ENCODE measurements at regions not wholly inside any gene's neighbourhood (a gene's known extent, or its start where the extent isn't known, plus 50 kb on each side); places are given as distances from the start of the nearest gene placed in this dataset.
"Not testable (repeated sequence)": the region's sequence is repeated elsewhere in the genome, so short reads cannot be mapped to it uniquely, and the experiment has no call there.

DNA sequence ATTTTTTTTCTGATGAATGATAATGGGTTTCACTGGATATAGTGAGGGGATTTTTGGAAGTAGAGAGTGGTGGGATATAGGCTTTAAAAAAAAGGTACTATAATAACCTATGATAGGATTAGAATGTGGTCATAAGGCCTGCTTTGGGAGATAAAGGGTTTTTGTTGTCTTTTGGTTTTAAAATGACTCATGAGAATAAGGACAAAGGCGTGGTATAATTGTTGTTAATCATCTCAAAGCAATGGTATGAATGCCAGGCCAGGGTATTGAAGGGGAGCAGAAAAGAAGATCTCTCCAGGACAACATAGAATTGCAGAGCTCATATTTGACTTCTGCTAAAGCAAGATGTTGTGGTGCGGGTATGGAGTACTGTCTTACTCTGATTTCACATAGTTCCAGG lies 579.4 kb downstream of the JRKL start:
- no peak for DNase-seq (ENCODE audit: low read depth in 2 of 3, low spot score in 2 of 3)

DNA sequence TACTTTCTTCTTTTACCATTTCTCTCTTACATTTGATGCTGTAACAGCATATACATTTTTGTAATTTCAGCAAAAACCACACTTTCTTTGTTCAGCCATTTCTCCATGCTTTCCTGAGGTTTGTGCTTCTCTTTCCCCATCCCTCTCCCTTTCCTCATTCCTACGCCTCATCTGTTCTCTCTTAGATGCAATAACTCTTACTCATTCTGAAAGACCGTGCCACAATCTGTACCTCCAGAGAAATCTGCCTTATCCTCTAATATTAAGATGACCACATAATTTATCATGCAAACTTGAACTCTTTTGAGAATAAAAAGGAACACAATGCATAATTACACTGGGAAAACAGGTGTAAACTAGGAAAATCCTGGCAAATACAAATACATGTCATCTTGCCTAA lies 588.9 kb downstream of the JRKL start:
- DNase-seq (ENCODE audit: low read depth in 2 of 3, low spot score in 2 of 3): no peak

DNA sequence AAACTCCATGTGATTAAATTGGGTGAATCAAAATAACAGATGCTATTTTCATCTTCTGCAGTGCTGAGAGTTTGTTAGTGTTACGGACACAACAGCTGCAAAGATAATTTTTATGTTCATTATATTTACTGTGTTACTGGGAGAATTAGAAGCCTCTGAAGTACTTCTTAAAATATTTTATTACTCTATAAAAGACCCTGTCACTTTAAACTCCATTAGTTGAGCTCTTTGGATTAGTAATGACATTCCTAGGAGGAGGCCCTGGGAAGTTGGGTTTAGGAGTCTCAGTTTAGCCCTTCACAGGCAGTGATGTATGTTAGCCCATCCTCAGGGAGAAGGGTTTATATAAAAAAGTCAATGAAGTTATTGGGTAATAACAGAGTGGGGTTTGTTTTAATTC lies 596.7 kb downstream of the JRKL start:
- DNase-seq (ENCODE audit: low read depth in 2 of 3, low spot score in 2 of 3): no peak

DNA sequence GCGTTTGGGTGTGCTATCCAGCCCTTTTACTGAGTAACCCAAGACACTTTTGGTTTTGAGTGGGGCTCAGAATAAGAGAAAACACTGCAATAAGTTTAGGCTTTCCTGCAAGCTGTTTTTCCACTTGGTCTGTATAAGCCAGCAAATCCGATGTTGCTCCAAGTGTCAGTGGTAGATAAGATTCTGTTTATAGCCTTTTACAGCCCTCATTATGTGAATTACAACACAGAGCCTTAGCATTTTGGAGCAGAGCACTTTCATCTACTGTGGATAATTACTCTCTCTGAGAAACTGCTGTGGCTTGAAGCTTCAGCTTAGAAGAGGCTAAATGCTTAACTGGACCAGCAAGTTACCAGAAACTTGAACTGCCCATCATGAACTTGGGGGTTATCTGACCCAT lies 601.1 kb downstream of the JRKL start:
- DNase-seq (ENCODE audit: low read depth in 2 of 3, low spot score in 2 of 3): no peak

DNA sequence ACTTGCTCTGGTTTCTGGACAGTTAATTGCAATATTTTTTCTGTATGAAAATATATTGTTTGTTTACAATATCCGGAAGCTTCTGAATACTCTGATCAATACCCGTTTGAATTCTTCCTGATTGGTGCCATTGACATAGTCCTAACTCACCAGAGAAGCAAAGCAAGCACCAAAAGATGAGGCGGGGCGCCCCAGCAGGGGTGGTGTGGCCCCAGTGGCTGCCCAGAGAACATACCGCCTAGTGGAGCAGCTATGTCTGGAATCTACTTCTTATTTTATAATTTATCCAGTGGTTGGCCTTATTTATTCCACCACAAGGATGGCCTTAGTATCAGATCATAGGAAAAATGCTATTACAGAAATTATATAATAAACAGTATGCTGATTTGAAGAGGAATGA lies 610.7 kb downstream of the JRKL start:
- DNase-seq (ENCODE audit: low read depth in 2 of 3, low spot score in 2 of 3): no peak

DNA sequence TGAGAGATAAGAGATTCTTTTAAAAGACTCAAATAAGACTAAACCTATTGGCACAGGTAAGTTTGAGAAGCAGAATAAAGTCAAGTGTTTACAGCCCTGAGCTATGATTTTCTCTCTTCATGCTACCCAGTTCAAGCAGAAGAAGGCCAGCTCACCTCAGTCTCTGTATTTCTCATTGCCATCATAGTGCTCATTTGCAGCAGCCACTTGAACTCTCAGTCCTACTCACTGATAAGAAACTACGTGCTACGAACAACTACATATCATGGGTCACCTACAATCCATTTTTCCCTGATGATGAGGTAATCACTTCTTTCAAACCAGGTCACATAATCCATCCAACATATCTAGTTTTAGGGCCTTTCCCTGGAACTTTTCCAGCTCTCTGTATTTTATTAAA lies 617.5 kb downstream of the JRKL start:
- no peak for DNase-seq (ENCODE audit: low read depth in 2 of 3, low spot score in 2 of 3)

DNA sequence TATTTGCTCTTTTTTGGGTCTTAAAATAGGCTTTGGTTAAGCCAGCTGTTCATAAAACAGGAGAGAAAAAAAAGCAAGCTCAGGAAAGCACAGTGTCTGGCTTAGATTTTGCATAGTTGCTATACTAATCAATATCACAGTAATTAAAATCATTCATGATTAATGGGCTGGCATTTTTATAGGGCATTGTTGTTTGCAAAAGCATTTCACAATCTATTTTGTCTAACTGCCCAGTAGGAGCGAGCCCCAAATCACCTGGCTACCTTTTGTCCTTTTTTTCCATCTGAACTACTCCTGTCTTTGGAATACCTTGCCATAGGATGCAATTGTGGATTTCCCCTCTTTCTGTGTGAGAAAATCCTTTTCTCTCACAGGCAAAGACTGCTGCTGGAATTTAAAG lies 619.8 kb downstream of the JRKL start:
- DNase-seq (ENCODE audit: low read depth in 2 of 3, low spot score in 2 of 3): no peak

DNA sequence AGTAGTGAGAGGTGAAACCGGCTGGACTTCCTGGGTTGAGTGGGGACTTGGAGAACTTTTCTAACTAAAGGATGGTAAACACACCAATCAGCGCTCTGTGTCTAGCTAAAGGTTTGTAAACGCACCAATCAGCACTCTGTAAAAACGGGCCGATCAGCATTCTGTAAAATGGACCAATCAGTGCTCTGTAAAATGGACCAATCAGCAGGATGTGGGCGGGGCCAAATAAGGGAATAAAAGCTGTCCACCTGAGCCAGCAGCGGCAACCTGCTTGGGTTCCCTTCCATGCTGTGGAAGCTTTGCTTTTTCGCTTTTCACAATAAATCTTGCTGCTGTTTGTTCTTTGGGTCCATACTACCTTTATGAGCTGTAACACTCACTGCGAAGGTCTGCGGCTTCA lies 621.2 kb downstream of the JRKL start:
- not testable (repeated sequence) for DNase-seq (ENCODE audit: low read depth in 2 of 3, low spot score in 2 of 3)

DNA sequence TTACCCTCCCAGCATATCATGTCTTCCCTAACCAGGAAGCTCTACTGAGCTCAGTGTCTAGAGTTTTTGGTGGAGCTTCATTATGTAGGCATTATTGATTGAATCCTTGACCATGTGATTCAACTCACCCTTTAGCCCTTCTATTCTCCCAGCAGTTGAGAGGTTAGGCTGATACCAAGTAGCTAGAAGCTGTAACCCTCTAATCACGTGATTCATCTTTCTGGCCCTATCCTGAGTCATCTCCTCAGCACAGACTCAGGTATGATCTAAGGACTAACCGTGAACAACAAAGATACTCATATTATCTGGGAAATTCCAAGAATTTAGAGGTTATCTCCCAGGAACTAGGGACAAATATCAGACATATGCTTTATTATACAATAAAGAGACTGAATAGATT lies 625.5 kb downstream of the JRKL start:
- DNase-seq (ENCODE audit: low read depth in 2 of 3, low spot score in 2 of 3): no peak

DNA sequence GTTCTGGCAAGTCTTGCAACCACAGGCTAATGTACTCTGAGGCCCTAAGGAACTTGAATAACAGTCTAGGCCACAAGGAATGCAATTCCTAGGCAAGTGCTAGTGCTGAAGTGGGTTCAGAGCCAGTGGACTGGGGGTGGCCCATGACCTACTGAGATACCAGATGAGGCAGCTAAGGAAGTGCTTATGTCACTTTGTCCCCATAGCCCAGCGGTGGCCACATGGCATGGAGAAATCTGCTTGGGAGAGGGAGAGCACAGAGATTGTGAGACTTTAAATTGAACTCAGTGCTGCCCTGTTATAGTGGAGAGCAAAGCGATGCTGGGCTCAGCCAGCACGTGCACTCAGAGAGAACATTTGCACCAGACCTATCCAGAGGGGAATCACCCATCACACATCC lies 629.5 kb downstream of the JRKL start:
- no peak for DNase-seq (ENCODE audit: low read depth in 2 of 3, low spot score in 2 of 3)

DNA sequence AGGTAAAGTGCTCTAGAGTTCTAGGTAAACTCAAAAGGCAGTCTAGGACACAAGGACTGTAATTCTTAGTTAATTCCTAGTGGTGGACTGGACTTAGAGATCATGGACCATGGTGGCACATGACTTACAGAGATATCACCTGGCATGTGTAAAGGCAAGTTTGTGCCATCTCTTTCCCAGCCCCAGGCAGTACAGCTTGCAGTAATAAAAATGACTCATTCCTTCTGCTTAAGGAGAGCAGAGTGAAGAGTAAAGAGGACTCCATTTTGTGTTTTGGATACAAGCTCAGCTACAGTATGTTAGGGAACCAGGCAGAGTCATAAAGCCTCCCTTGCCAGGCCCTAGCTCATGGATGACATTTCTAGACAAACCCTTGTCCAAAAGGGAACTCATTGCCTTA lies 629.9 kb downstream of the JRKL start:
- DNase-seq (ENCODE audit: low read depth in 2 of 3, low spot score in 2 of 3): no peak

DNA sequence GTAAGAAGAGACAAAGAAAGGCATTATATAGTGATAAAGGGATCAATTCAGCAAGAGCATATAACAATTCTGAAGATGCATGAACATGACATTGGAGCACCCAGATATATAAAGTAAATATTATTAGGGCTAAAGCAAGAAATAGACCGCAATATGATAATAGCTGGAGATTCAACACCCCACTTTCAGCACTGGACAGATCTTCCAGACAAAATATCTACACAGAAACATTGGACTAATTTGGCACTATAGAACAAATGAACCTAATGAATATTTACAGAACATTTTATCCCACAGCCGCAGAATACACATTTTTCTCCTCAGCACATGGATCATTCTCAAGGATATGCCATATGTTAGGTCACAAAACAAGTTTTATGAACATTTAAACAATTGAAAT lies 633.1 kb downstream of the JRKL start:
- DNase-seq (ENCODE audit: low read depth in 2 of 3, low spot score in 2 of 3): no peak

DNA sequence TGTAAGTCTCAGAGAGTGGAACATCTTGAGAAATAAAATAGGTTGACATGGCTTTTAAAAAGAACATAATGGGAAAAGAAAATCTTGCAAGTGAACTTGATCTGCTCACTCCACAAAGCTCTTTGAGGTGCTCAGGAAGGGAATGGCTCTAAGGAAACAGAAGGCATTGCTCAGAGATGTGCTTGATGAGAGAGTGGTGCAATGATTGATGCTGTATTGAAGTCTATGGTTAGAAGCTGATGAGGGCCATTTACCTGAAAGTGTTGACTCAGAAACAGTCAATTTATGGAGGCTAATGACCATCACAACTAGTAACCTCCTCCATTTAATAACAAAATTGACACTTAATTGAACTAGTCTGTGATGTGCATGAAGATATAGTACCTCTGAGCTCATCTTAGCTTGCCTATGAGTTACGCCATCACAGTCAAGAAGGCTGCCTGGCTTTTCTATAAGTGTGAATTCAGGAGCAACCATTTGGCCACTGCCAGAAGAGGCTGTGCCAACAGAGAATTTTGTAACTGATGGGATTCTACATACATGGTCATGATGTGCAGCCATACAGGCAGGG lies 639.1 kb downstream of the JRKL start:
- no peak for DNase-seq (ENCODE audit: low read depth in 2 of 3, low spot score in 2 of 3)

DNA sequence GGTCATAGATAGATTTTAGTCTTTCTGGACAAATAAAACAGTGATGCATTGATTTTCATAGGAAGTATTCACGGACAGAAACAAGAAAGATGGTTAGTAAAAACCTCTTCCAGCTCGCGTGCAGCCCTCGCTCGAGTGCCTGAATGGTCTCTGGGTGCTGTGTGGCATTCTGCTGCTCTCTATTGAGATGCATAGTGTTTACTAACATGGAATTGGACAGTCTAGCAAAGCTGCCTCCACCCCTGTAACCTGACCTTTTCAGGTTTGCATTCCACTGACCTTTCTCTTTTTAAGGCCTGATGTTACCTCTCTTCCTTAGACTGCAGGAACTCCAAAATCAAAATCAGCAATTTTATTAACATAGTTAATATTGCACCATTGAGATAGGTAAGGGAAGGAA lies 643.4 kb downstream of the JRKL start:
- no peak for DNase-seq (ENCODE audit: low read depth in 2 of 3, low spot score in 2 of 3)

DNA sequence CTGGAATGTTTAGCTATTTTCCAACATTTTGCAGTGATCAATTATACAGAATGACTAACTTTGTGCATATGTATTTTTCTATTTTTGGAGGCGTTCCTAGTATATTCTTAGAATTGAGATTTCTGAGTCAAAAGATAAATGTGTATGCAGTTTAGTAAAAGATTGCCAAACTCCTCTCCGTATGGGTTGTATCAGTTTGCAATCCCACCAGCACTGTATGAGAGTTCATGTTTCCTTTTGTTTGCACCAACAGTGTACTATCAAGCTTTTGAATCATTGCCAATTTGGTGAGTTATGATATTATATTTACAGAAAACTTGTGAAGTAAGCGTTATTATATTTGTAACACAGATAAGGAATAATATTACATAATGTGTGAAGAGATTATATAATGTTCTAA lies 658.7 kb downstream of the JRKL start:
- DNase-seq (ENCODE audit: low read depth in 2 of 3, low spot score in 2 of 3): no peak

DNA sequence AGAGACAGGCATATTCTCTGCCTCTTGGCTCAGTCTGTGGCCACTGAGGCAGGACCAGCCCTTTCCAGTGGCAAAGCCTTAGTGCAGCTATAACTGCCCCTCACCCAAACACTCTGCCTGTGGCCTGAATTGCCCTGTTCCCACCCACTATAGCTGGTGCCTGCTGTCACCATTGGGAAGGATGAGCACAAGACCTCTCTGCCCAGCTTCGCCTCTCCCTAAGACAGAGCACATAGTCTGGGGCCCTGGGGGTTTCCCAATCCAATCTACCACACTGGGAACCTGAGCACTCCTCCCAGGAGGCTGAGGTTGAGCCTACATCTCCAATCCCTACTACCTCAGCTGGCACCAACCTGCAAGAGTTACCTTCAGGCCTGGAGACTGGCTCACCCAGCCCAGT lies 670.4 kb downstream of the JRKL start:
- no peak for DNase-seq (ENCODE audit: low read depth in 2 of 3, low spot score in 2 of 3)

DNA sequence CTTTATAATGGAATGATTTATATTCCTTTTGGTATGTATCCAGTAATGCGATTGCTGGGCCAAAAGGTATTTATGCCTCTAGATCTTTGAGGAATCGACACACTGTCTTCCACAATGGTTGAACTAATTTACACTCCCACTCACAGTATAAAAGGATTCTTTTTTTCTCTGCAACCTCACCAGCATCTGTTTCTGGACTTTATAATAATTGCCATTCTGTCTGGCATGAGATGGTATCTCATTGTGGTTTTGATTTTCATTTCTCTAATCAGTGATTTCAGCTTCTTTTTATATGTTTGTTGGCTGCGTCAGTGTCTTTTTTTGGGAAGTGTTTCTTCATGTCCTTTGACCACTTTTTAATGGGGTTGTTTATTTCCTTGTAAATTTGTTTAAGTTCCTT lies 679.3 kb downstream of the JRKL start:
- DNase-seq (ENCODE audit: low read depth in 2 of 3, low spot score in 2 of 3): no peak

DNA sequence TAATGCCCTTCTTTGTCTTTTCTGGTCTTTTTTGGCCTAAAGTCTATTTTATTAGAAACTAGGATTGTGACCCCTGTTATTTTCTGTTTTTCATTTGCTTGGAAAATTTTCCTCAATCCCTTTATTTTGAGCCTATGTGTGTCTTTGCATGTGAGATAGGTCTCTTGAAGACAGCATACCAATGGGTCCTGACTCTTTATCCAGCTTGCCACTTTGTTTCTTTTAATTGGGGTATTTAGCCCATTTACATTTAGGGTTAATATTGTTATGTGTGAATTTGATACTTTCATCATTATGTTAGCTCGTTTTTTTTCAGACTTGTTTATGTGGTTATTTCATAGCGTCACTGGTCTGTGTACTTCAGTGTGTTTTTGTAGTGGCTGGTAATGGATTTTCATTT lies 682.6 kb downstream of the JRKL start:
- DNase-seq (ENCODE audit: low read depth in 2 of 3, low spot score in 2 of 3): no peak

DNA sequence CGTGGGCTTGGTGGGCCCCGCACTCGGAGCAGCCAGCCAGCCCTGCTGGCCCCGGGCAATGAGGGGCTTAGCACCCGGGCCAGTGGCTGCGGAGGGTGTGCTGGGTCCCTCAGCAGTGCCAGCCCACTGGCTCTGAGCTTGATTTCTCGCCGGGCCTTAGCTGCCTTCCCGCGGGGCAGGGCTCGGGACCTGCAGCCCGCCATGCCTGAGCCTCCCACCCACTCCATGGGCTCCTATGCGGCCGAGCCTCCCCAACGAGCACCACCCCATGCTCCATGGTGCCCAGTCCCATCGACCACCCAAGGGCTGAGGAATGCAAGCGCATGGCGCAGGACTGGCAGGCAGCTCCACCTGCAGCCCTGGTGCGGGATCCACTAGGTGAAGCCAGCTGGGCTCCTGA lies 686.9 kb downstream of the JRKL start:
- not testable (repeated sequence) for DNase-seq (ENCODE audit: low read depth in 2 of 3, low spot score in 2 of 3)

DNA sequence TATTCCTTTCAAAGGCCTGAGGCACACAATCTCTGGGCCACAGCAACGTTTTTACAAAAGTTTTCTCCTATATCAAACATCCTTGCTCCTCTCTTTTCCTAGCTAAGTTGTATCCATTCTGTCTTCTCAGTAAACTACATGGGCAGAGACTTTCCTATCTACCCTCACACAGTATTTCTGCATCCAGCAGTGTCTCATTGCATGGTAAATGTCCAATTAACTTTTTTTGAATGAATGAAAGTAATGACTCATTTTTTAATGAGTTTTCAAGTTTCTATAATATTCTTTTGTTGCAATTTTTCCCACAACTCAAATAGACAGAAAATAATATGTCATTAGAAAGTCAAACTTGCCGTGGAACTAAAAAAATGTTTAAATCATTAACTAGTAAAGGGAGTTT lies 688.6 kb downstream of the JRKL start:
- no peak for DNase-seq (ENCODE audit: low read depth in 2 of 3, low spot score in 2 of 3)

DNA sequence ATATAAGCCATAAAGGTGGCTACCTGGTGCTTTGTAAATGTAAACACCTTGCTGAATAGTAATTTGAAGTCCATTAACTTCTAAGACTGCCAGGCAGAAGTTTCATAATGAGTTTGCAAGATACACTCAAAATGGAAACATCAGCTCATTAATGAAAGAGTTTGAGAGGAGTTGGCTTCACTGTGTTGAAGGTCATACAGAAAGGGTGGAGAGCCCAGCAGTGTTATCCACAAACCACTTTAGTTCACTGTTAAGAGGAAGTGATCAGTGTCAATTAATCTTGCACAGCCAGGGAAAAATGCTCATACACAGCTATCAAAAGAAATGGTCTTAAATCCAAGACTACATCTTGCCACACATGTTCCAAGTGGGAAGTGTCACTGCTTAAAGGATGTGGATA lies 689.4 kb downstream of the JRKL start:
- no peak for DNase-seq (ENCODE audit: low read depth in 2 of 3, low spot score in 2 of 3)

DNA sequence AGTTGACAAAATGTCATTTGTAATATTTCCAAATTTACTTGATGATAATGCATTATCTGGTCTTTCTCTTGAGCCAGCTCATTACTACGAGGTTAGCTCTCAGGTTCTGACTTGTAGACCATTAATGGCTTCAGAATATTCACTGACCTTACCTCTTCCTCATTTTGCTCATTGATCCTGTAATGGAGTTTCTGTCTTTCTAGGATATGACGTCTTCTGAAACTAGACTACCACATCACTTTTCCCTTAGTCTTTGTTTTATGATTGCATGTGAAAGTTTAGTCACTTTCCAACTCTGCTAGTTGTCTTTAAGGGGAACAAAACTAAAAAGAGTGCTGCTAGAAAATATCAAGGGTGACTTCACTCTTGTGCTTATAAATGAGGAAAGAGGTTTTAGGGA lies 697.6 kb downstream of the JRKL start:
- no peak for DNase-seq (ENCODE audit: low read depth in 2 of 3, low spot score in 2 of 3)

DNA sequence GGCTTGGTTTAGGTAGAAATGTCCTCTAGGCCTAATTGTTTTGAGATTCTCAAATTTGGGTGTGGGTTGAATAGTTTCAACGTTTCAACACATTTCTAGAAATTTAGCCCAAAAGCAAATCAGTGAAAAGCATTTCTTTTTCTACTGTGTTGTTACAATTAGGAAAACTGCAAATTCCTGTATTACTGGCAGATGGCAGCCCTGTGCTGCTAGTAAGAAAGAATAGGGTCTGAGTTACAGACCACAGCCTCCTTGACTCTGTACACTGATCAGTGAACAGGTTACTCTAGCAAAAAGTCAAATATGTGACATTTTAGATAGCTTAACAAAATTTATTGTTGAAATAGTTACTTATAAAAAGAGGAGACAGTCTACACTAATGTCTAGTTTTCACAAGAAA lies 703.0 kb downstream of the JRKL start:
- no peak for DNase-seq (ENCODE audit: low read depth in 2 of 3, low spot score in 2 of 3)

DNA sequence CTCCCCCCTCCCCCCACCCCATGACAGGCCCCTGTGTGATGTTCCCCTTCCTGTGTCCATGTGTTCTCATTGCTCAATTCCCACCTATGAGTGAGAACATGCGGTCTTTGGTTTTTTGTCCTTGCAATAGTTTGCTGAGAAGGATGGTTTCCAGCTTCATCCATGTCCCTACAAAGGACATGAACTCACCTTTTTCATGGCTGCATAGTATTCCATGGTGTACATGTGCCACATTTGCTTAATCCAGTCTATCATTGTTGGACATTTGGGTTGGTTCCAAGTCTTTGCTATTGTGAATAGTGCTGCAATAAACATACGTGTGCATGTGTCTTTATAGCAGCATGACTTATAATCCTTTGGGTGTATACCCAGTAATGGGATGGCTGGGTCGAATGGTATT lies 712.4 kb downstream of the JRKL start:
- DNase-seq (ENCODE audit: low read depth in 2 of 3, low spot score in 2 of 3): not testable (repeated sequence)
